C4-2B (cell line): ENCODE measurements at regions not wholly inside any gene's neighbourhood (a gene's known extent, or its start where the extent isn't known, plus 50 kb on each side); places are given as distances from the start of the nearest gene placed in this dataset.

Experiments
- ZFX ChIP-seq: fragments of 450-650 bp; IDR thresholded peaks from 2 replicates; pipeline ENCODE4 v1.6.1; 2017
- TF ChIP-seq, protein P1 (sequence below): fragments of 450-650 bp; conservative IDR thresholded peaks from 2 replicates; pipeline ENCODE4 v1.5.1; 2017; ENCODE audit warnings: mild to moderate bottlenecking

DNA sequence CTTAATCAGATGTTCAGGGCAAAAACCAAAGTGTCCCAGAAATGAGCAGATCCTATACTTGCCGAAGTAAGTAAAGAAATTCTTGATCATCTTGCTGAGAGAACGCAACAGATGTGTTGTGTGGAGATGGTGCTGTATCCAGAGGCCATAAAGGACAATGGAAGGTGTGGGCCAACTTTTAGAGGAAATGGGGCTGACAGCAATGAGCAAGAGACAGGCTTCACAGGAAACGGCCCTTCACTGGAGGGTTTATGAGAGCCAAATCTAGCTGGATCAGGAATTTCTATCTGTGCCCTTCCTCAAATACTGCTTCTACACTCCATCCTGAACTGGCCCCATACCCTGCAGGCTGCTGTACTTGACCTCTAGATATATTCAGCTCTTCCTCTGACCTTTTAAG lies 583.9 kb upstream of the DIPK2B start:
- TF ChIP-seq, protein P1, sequence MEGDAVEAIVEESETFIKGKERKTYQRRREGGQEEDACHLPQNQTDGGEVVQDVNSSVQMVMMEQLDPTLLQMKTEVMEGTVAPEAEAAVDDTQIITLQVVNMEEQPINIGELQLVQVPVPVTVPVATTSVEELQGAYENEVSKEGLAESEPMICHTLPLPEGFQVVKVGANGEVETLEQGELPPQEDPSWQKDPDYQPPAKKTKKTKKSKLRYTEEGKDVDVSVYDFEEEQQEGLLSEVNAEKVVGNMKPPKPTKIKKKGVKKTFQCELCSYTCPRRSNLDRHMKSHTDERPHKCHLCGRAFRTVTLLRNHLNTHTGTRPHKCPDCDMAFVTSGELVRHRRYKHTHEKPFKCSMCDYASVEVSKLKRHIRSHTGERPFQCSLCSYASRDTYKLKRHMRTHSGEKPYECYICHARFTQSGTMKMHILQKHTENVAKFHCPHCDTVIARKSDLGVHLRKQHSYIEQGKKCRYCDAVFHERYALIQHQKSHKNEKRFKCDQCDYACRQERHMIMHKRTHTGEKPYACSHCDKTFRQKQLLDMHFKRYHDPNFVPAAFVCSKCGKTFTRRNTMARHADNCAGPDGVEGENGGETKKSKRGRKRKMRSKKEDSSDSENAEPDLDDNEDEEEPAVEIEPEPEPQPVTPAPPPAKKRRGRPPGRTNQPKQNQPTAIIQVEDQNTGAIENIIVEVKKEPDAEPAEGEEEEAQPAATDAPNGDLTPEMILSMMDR = no peak
- no peak for TF ChIP-seq ZFX
